ENCODE measurements at regions not wholly inside any gene's neighbourhood (a gene's known extent, or its start where the extent isn't known, plus 50 kb on each side); places are given as distances from the start of the nearest gene placed in this dataset.

DNA sequence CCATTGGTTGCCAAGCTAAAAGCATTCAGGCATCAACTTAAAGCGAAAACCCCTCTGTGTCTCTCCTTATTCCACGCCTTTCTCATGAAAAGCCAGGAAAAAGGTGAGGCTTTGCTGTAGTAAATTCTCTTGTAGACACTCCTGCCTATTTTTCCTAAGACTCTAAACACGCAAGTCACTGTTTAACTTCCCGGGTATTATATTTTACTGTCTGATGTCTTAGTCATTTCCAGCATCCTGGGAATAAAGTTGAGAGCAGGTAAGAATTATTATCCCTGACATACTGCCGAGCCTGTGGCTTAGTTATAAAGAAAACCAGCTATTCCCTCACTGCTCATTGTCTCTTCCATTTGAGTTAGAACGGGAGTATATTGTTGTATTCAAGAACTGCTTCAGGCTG is 112.4 kb upstream of the GATA6 start:
- no peak overlapping the region for H4K91ac ChIP-seq (ENCODE audit: insufficient read length, low read depth, low read length)
- no peak overlapping the region for H3K56ac ChIP-seq (ENCODE audit: insufficient read length, low read depth, low read length)
- no peak overlapping the region for H2AFZ ChIP-seq (ENCODE audit: low read length)
- no peaks in the 10 kb centered on the region for H3K36me3 Mint-ChIP-seq (ENCODE audit: insufficient read depth in 1 of 3, low read depth in 3 of 3)
- no peak overlapping the region for H4K8ac ChIP-seq (replicated peaks; ENCODE audit: insufficient read length, low read depth, low read length)
- H3K79me1 ChIP-seq (ENCODE audit: insufficient read depth, low read depth, low read length, poor library complexity, severe bottlenecking), result no peaks in the 10 kb centered on the region
- no peaks in the 10 kb centered on the region for H3K27me3 ChIP-seq (ENCODE audit: insufficient read depth, low read length)
- H3K18ac ChIP-seq (ENCODE audit: insufficient read length, low read depth, low read length), result no peak overlapping the region
- no peak overlapping the region for H3K14ac ChIP-seq (ENCODE audit: insufficient read depth, low read length)
- no peak for DNase-seq
- H3K23me2 ChIP-seq (ENCODE audit: insufficient read length, low read depth, low read length, poor library complexity, severe bottlenecking), result no peaks in the 10 kb centered on the region
- no peak overlapping the region for H2AK5ac ChIP-seq (ENCODE audit: insufficient read length, low read length)
- no peak overlapping the region for H3K4me2 ChIP-seq (ENCODE audit: insufficient read depth, insufficient read length, low read length)
- H3K4me3 Mint-ChIP-seq, result no peak overlapping the region
- no peak overlapping the region for H2BK5ac ChIP-seq (ENCODE audit: insufficient read length, low read length)
- no peak overlapping the region for H2BK15ac ChIP-seq (ENCODE audit: low read depth, low read length)
- H4K20me1 ChIP-seq (ENCODE audit: control insufficient read depth, insufficient read depth, insufficient read length), result no peaks in the 10 kb centered on the region
- H3K27ac ChIP-seq (ENCODE audit: insufficient read length, low read depth, low read length), result no peak overlapping the region
- H3K4me1 ChIP-seq (ENCODE audit: insufficient read depth, low read length), result no peaks in the 10 kb centered on the region
- H3T11ph ChIP-seq (ENCODE audit: low read length), result no peak overlapping the region
- no peaks in the 10 kb centered on the region for H3K79me2 ChIP-seq (ENCODE audit: insufficient read depth, low read length)
- no peak overlapping the region for H3K9ac ChIP-seq (ENCODE audit: extremely low read depth, insufficient read length, low read length)
- H3K9me3 ChIP-seq (ENCODE audit: control insufficient read depth, low read depth, low read length), result no peaks in the 10 kb centered on the region
- H3K23ac ChIP-seq (ENCODE audit: insufficient read length, low read depth, low read length), result no peak overlapping the region
- no peak overlapping the region for H3K4ac ChIP-seq (ENCODE audit: low read depth, low read length)
- H2BK20ac ChIP-seq (ENCODE audit: low read depth, low read length, poor library complexity, severe bottlenecking), result no peak overlapping the region
- H3K4me1 Mint-ChIP-seq, result peaks cover 9 to 15% of the 10 kb centered on the region in 2 experiments
- no peak overlapping the region for H3K27ac Mint-ChIP-seq
- no peak overlapping the region for H2BK12ac ChIP-seq (ENCODE audit: insufficient read length, low read depth, low read length)
- WGBS (ENCODE audit: extremely low coverage, insufficient read length, low lambda C conversion rate), result no CpG with 5 or more reads among the region's 6 CpGs
- no peaks in the 10 kb centered on the region for H3K27me3 Mint-ChIP-seq (ENCODE audit: low read depth)
- no peak overlapping the region for H4K5ac ChIP-seq (ENCODE audit: insufficient read length, low read depth, low read length)
- TF ChIP-seq, protein P1, sequence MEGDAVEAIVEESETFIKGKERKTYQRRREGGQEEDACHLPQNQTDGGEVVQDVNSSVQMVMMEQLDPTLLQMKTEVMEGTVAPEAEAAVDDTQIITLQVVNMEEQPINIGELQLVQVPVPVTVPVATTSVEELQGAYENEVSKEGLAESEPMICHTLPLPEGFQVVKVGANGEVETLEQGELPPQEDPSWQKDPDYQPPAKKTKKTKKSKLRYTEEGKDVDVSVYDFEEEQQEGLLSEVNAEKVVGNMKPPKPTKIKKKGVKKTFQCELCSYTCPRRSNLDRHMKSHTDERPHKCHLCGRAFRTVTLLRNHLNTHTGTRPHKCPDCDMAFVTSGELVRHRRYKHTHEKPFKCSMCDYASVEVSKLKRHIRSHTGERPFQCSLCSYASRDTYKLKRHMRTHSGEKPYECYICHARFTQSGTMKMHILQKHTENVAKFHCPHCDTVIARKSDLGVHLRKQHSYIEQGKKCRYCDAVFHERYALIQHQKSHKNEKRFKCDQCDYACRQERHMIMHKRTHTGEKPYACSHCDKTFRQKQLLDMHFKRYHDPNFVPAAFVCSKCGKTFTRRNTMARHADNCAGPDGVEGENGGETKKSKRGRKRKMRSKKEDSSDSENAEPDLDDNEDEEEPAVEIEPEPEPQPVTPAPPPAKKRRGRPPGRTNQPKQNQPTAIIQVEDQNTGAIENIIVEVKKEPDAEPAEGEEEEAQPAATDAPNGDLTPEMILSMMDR (conservative IDR thresholded peaks at IDR 0.05), result no peak
- H3K9me3 Mint-ChIP-seq, result peaks cover 0 to 2% of the 10 kb centered on the region in 2 experiments; a peak in 2 of 5 replicates
- no peak overlapping the region for H2BK120ac ChIP-seq (ENCODE audit: low read depth, low read length, poor library complexity, severe bottlenecking)

All from H9 (cell line).